22Rv1 (cell line): ENCODE measurements at regions not wholly inside any gene's neighbourhood (a gene's known extent, or its start where the extent isn't known, plus 50 kb on each side); places are given as distances from the start of the nearest gene placed in this dataset.

ENCODE experiments used
- H3K27ac ChIP-seq: fragments of 450-650 bp; 2 replicates; pipeline ENCODE4 v1.5.1; 2017
- CTCF ChIP-seq: fragments of 450-650 bp; IDR thresholded peaks from 2 replicates; pipeline ENCODE4 v1.5.1; 2017; ENCODE audit warnings: mild to moderate bottlenecking
- ZFX ChIP-seq: fragments of 450-650 bp; IDR thresholded peaks from 2 replicates; pipeline ENCODE4 v1.6.1; 2017; ENCODE audit warnings: antibody characterized with exemption, borderline replicate concordance

GRCh38 chr21:35206141-35207125, 157.3 kb upstream of the RUNX1 start:
- no peak overlapping the region for H3K27ac ChIP-seq
- TF ChIP-seq ZFX (no peak), CTCF (no peak)

- TF ChIP-seq CTCF, result no peak
- no peak for TF ChIP-seq ZFX
- H3K27ac ChIP-seq, result no peak overlapping the region
These were observed 155.9 kb upstream of the RUNX1 start for GRCh38 chr21:35204850-35205541.

- H3K27ac ChIP-seq, result no peak overlapping the region
- no peak for TF ChIP-seq CTCF
- no peak for TF ChIP-seq ZFX
These were observed 155.0 kb upstream of the RUNX1 start for GRCh38 chr21:35204125-35204524.

GRCh38 chr21:35203093-35203977, 154.2 kb upstream of the RUNX1 start:
- no peak overlapping the region for H3K27ac ChIP-seq
- TF ChIP-seq ZFX, result no peak
- no peak for TF ChIP-seq CTCF

- TF ChIP-seq CTCF (no peak), ZFX (no peak)
- no peak overlapping the region for H3K27ac ChIP-seq
These were observed 153.3 kb upstream of the RUNX1 start for GRCh38 chr21:35202431-35202830.

- TF ChIP-seq CTCF, result no peak
- no peak for TF ChIP-seq ZFX
- no peak overlapping the region for H3K27ac ChIP-seq
These were observed 152.7 kb upstream of the RUNX1 start for GRCh38 chr21:35201799-35202198.
